ENCODE measurements at regions not wholly inside any gene's neighbourhood (a gene's known extent, or its start where the extent isn't known, plus 50 kb on each side); places are given as distances from the start of the nearest gene placed in this dataset.

DNA sequence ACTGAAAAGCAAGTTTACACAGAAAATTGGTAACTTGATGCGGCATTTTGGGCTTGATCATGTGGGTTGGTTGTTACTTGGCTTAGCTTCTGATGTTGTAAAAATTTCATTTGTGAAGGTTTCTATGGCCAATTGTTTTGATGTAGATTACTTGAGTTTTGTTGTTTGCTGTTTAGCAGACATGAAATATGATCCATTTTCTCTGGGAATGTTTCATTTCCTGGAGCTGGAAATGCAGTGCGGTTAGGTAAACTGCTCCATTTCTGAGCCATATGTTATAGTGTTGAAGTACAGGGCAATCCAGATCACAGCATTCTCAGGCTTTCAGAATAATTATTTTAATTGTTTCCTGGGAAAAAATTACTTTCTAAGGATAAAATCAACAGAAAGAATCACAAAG lies 396.9 kb downstream of the ENC1 start:
- ATAC-seq (ENCODE audit: insufficient read depth, low read depth) = no peak

DNA sequence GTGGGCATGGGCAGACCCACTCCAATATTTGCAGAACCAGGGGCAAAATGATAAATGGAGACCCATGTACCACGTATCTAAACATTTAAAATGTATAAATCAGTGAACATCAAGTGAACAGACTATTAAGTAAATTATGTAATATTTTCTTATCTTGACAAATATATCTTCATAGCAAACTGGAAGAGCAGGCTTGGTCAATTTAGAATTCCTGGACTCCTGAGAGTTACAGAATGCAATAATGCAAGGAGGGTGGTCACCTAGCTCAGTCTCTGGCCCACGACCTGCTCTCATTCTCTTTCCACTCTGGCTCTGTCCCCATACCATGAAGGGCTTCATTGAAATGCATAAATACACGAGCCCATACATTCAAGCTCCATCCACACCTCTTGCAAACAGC lies 398.0 kb downstream of the ENC1 start:
- Histone ChIP-seq H3K27me3 (ENCODE audit: insufficient read depth, low read length, poor library complexity) (no peaks in the 10 kb centered on the region), H3K4me2 (ENCODE audit: insufficient read depth, low read length) (no peak overlapping the region), H3K4me3 (ENCODE audit: low read depth in 1 of 2, low read length in 2 of 2) (no peak overlapping the region), H3K79me2 (ENCODE audit: insufficient read depth, low read length) (no peaks in the 10 kb centered on the region), H2AFZ (ENCODE audit: low read depth, low read length) (no peak overlapping the region), H3K9ac (ENCODE audit: low read depth, low read length) (no peak overlapping the region), H3K27ac (ENCODE audit: low read length) (no peak overlapping the region), H4K20me1 (ENCODE audit: insufficient read depth, low read length) (no peaks in the 10 kb centered on the region), H3K9me3 (ENCODE audit: insufficient read depth, low read length, severe bottlenecking) (no peaks in the 10 kb centered on the region), H3K4me1 (ENCODE audit: insufficient read depth, low read length) (no peaks in the 10 kb centered on the region), H3K36me3 (ENCODE audit: insufficient read depth, low read length) (no peaks in the 10 kb centered on the region)
- ATAC-seq (ENCODE audit: insufficient read depth, low read depth) (no peak), DNase-seq (no peak)
- TF ChIP-seq EZH2 (IDR thresholded peaks at IDR 0.05; ENCODE audit: borderline replicate concordance, low read depth, low read length, severe bottlenecking) = no peak
- TF ChIP-seq, protein P1, sequence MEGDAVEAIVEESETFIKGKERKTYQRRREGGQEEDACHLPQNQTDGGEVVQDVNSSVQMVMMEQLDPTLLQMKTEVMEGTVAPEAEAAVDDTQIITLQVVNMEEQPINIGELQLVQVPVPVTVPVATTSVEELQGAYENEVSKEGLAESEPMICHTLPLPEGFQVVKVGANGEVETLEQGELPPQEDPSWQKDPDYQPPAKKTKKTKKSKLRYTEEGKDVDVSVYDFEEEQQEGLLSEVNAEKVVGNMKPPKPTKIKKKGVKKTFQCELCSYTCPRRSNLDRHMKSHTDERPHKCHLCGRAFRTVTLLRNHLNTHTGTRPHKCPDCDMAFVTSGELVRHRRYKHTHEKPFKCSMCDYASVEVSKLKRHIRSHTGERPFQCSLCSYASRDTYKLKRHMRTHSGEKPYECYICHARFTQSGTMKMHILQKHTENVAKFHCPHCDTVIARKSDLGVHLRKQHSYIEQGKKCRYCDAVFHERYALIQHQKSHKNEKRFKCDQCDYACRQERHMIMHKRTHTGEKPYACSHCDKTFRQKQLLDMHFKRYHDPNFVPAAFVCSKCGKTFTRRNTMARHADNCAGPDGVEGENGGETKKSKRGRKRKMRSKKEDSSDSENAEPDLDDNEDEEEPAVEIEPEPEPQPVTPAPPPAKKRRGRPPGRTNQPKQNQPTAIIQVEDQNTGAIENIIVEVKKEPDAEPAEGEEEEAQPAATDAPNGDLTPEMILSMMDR (IDR thresholded peaks at IDR 0.05; ENCODE audit: borderline replicate concordance, extremely low read depth, low read length, poor library complexity, severe bottlenecking) = no peak

More for the DNA sequence above, 396.9 kb downstream of the ENC1 start:
- Histone ChIP-seq H3K27ac (ENCODE audit: low read length) (no peak overlapping the region), H3K4me3 (ENCODE audit: low read depth in 1 of 2, low read length in 2 of 2) (no peak overlapping the region), H3K9me3 (ENCODE audit: insufficient read depth, low read length, severe bottlenecking) (no peaks in the 10 kb centered on the region), H3K4me2 (ENCODE audit: insufficient read depth, low read length) (no peak overlapping the region), H2AFZ (ENCODE audit: low read depth, low read length) (no peak overlapping the region), H3K79me2 (ENCODE audit: insufficient read depth, low read length) (no peaks in the 10 kb centered on the region), H3K9ac (ENCODE audit: low read depth, low read length) (no peak overlapping the region), H3K36me3 (ENCODE audit: insufficient read depth, low read length) (no peaks in the 10 kb centered on the region), H3K4me1 (ENCODE audit: insufficient read depth, low read length) (no peaks in the 10 kb centered on the region), H4K20me1 (ENCODE audit: insufficient read depth, low read length) (no peaks in the 10 kb centered on the region), H3K27me3 (ENCODE audit: insufficient read depth, low read length, poor library complexity) (no peaks in the 10 kb centered on the region)
- DNase-seq = no peak
- TF ChIP-seq, protein P1 (IDR thresholded peaks at IDR 0.05; ENCODE audit: borderline replicate concordance, extremely low read depth, low read length, poor library complexity, severe bottlenecking) = no peak
- no peak for TF ChIP-seq EZH2 (IDR thresholded peaks at IDR 0.05; ENCODE audit: borderline replicate concordance, low read depth, low read length, severe bottlenecking)

DNA sequence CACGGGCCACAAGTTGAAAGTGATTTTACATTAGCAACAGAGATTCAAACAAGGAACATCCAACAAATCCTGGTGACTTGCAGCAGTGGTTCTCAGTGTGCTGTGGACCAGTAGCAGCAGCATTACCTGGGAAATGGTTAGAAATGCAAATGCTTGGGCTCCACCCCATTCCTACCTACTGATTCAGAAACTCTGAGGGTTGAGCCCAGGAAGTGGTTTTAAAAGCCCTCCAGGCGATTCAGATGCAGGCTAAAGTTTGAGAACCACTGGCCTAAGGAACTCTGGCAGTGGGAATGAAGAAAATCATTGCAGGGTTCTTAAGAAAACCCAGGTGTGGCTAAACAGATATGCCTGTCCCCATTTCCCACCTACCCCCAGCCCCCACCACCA lies 398.8 kb downstream of the ENC1 start:
- ATAC-seq (ENCODE audit: insufficient read depth, low read depth) = no peak
- no peaks in the 10 kb centered on the region for H3K27me3 ChIP-seq (ENCODE audit: insufficient read depth, low read length, poor library complexity)
- no peak for DNase-seq
- H3K27ac ChIP-seq (ENCODE audit: low read length) = no peak overlapping the region
- H3K9ac ChIP-seq (ENCODE audit: low read depth, low read length) = no peak overlapping the region
- no peaks in the 10 kb centered on the region for H4K20me1 ChIP-seq (ENCODE audit: insufficient read depth, low read length)
- H3K4me2 ChIP-seq (ENCODE audit: insufficient read depth, low read length) = no peak overlapping the region
- no peak for TF ChIP-seq EZH2 (IDR thresholded peaks at IDR 0.05; ENCODE audit: borderline replicate concordance, low read depth, low read length, severe bottlenecking)
- TF ChIP-seq, protein P1 (IDR thresholded peaks at IDR 0.05; ENCODE audit: borderline replicate concordance, extremely low read depth, low read length, poor library complexity, severe bottlenecking) = no peak
- H3K4me1 ChIP-seq (ENCODE audit: insufficient read depth, low read length) = no peaks in the 10 kb centered on the region
- H3K9me3 ChIP-seq (ENCODE audit: insufficient read depth, low read length, severe bottlenecking) = no peaks in the 10 kb centered on the region
- H3K36me3 ChIP-seq (ENCODE audit: insufficient read depth, low read length) = no peaks in the 10 kb centered on the region
- H3K79me2 ChIP-seq (ENCODE audit: insufficient read depth, low read length) = no peaks in the 10 kb centered on the region
- H3K4me3 ChIP-seq (ENCODE audit: low read depth in 1 of 2, low read length in 2 of 2) = no peak overlapping the region
- no peak overlapping the region for H2AFZ ChIP-seq (ENCODE audit: low read depth, low read length)
